ENCODE measurements at regions not wholly inside any gene's neighbourhood (a gene's known extent, or its start where the extent isn't known, plus 50 kb on each side); places are given as distances from the start of the nearest gene placed in this dataset.

DNA sequence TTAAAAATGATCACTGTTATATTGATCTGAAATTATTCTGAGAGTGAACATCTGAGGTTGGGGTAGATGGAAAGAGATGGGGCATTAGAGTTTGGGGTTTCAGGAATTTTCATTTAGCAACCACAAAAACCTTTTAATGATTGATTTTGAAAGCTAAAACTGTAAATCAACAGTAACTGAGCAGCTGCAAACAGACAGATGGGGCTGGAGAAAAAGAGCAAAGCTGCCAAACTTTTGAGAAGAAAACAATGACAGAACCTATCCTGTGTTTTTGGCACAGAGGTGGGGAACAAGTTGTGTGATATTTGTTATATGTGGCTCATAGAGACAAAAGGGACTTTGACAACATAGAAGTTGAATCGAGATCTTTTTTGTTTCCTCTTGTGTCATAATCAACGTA lies 415.8 kb upstream of the DSEL start:
- TF ChIP-seq POLR2A (IDR thresholded peaks at IDR 0.05; ENCODE audit: extremely low read depth, insufficient read length) (no peak), CTCF (IDR thresholded peaks at IDR 0.05; ENCODE audit: low read depth, low read length) (no peak)
- TF ChIP-seq, protein P1, sequence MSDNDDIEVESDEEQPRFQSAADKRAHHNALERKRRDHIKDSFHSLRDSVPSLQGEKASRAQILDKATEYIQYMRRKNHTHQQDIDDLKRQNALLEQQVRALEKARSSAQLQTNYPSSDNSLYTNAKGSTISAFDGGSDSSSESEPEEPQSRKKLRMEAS (IDR thresholded peaks at IDR 0.05; ENCODE audit: low read depth, low read length): no peak
